Kasumi-1 (cell line): ENCODE measurements at regions not wholly inside any gene's neighbourhood (a gene's known extent, or its start where the extent isn't known, plus 50 kb on each side); places are given as distances from the start of the nearest gene placed in this dataset.

Experiments used
- DNase-seq, 2 experiments: peaks; one replicate each; lab custom pipeline; 2025; lab: John Stamatoyannopoulos, UW

DNA sequence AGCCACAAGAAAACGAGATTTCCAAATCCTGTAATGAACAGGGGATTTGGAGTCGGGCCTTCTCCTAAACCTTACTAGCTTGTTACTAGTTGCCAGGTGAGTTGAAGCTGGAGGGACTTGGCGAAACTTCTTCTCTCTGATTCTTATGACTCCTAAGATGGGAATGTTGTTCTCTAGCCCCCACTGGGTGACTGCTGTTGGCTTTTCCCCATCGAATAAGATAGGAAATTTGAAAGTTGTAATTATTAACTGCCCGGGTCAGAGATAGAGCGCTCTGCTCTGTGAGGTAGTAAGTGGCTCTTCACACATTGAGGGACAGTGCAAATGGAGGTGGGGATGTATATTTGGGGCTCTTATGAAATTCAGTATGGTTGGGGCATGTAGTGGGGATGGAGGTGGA lies 111.2 kb upstream of the MBNL2 start:
- DNase-seq: no peak

DNA sequence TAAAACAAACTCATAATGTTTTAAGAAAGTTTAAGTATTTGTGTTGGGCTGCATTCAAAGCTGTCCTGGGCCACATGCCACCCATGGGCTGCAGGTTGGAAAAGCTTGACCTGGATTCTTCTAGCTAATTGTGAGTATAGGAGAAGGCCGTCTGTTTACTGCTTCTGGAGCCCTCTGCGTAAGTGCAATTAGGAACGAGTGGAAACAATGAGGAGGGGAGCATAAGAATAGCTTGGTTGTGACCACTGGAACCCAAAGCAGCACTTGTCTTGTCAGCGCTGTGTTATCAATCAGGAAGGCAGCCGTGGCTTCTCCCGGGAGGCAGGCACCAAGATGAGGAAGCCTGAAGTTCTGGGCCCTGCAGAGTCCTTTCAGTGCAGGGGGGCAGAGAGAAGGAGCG lies 110.4 kb upstream of the MBNL2 start:
- DNase-seq: no peak

DNA sequence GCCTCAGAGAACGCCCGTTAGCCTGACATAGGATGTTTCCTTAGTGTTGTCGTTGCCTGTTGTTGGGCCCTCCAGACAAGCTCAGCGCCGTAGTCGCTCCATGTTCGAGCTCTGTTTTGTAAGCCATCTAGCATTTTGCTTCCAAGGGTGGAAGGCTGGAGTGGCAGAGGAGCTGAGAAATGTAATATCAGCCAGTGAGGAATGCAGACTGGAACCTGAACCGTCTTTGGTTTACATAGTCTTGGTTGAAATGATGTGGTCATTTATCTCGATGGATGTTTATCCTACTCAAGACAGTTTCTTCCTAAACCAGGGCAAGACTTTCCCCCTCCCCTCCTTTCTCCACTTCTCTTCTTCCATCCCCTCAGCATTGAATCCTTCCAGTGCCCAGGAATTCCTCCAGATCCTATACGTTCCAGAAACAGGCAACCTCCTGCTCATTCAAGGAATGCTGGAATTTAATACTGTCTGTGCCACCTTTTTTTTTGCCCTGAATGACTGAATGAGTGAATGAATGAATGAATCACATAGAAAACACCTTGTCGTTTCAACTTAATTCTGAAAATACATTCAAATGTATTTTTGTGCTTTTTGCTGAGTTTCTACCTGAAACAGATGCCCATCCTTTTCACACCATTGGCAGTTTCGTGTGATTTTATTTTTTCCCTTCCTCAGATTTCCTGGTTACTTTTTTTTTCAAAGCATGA lies 109.5 kb upstream of the MBNL2 start:
- DNase-seq: no peak

DNA sequence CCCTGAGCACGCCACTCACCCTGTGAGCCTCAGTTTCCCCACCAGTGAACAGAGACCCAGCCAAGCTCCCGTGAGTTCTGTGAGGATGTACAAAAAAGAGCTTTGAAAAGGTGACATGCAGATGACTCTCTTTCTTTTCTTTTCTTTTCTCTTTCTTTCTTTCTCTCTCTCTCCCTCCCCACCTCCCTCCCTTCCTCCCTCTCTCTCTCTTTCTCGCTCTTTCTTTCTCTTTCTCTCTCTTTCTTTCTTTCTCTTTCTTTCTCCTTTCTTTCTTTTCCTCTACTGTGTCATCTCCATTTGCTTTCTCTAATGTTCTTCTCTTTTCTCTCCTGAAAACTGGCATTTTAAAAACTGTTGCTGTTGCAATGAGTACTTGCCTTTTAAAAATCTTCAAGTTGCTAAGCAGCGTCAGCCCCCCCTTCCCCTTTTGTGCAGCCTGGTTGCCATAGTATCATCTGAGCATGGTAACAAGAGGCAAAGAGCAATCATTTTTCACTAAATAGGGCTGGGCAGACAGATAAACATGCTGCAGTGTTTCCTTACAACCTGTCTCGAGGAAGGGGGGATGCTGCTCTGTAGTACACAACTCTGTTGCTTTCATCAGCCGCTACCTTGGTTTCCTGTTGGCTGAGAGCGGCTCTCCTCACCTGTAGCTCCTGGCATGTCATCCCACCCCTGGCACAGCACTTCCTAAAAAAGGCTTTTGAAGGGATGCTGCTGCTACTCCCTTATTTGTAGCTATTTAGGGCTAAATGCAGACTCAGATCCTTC lies 108.7 kb upstream of the MBNL2 start:
- peak in 1 of 2 experiments; percentile 5 for DNase-seq

DNA sequence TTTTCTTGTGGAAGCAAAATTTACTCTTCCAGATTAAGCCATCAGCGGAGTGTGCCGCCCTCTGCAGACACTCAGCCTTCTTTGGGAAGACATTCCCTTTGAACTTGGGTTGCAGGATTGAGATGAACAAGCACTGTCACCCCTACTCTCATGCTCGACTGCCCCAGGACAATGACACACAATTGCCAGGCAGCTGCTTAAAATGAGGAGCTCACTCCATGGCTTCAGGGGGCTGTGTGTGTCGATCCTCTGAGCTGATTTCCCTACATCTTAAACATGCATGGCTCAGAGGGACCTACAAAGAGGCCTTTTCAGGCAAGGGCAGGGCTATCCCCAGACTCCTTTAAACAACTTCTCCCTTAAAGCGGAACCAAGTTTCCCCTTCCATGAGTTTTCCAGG lies 107.5 kb upstream of the MBNL2 start:
- no peak for DNase-seq

DNA sequence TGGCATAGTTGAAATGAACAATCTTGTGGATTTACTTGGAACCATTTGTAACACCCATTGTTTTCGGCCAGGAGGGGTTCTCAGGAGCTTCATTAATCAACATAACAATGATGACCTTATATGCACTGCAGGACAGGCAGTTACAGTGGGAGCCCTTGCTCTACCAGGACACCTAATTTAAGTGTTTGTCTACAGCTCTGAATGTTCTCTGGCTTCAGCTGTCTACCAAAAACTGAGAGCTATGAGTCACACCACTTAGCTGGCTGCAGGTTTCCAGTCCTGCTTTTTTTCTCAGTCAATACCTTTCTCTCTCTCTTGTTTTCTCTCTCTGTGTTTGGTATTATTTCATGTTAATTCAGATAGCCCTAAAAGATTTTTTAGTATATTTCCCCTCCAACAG lies 105.4 kb upstream of the MBNL2 start:
- no peak for DNase-seq

DNA sequence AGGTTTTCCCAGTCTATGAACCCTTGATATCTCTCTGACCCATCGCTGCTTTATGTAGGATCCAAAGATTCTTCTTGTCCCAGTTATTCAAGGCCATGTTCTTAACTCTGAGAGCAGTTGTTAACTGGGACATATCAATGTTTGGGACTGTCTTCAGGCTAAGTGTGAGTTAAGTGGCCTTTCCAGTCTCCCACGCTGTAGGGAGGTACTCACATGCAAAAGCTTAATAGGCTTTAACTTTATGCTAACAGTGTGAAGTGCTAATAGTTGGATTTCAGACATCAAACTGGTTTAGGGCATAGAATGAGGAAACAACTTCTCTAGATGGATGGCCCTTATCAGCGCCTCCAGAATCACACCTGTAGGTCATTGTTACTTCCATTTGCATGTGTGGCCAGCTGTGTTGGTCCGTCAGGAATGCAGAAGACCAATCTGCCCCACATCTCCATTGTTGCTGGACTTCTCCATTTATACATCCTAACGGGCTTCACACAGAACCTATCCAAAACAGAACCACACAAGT lies 104.7 kb upstream of the MBNL2 start:
- DNase-seq: no peak

DNA sequence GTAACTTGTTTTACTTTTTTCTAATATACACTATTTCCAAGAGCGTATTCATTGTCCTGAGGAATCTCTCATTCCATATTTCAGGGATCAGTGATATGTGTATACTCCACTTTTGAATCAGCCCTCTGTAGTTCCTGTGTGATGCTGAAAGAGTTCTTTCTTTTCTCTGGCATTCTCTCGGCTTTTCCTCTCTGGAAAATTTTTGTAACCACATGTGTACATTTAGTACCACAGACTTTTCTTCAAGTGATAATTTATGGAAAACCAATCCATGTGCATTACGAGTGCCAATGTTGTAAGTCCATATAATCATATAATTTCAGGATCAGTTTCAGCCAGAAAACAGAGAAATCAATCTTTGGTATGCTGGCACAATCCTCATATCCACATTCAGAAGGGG lies 102.2 kb upstream of the MBNL2 start:
- no peak for DNase-seq

DNA sequence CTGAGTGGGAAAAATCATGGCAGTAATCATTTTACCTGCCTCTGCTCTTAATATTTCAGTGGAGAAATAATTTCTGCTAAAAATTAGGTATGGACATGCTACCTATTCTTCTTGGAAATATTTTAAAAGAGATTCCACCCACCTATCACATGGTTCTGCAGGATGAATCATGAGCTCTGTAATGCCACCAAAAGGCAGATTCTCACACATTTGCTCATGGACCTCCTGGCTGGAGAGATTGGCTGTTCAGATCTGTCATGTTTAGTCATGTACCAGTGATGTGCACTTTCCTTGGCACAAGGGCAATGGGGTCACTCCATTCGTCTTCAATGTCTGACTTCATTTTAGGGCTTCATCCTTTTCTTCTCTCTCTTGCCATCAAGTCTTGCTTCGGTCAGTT lies 101.8 kb upstream of the MBNL2 start:
- DNase-seq: no peak

DNA sequence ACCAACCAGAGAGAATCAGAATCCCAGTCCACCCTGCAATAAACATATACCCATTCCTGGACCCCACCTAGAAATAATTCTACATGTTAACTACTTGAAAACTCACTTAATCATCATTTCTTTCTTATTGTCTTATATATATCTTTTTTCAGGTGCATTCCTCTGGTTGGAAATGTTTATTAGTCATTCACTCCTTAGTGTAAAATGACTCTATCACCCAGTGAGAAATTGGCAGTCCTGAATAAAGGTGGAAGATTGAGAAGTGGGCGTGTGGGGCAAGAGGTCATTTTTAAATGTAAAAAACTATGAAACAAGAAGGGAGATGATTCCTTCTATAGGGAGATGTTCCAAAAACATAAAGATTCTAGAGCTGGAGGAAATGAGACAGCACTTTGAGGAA lies 101.2 kb upstream of the MBNL2 start:
- no peak for DNase-seq

DNA sequence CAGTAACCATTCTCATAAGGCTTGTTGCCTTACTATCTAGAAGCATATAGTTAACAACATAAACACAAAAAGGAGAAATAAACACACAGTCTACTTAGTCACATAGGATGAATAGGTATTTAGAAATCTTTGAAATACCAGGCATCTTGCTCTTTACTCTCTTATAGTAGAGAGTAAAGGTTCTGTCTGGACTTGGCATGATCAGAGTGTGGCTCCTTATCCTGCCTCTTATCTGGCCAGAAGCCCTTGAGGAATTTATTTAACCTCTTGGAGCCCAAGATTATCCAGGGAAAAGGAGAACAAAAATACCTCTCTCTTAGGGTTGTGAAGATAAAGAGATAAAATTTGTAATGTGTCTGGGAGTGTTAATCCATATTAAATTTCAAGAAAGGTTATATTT lies 100.2 kb upstream of the MBNL2 start:
- DNase-seq: no peak

DNA sequence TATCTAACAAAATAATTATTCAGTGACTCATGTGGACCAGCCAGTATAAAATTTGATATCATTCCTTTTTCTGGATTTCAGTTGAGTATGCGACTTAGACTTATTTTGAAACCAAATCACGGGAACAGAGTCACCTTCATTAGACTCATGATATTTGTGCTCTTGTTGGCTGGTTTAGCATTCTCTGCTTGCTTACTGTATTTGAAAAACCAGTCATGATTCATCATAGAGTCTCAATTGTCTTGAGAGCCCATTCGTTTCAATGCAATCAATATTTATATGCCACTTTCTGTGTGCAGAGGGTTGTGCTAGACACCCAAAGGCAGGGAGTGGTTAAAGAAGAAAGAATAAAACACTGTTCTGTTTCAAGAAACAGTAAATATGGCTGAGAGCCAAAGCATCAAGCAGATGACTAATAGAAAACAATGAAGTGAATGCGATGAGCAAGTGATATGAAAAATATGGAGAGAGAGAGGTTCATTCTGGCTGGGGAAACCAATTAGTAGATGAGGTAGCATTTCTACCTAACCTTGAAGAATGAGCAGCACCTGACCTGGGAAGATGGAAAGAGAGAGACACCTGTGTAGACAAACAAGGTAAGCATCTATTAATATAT lies 99.6 kb upstream of the MBNL2 start:
- no peak for DNase-seq

DNA sequence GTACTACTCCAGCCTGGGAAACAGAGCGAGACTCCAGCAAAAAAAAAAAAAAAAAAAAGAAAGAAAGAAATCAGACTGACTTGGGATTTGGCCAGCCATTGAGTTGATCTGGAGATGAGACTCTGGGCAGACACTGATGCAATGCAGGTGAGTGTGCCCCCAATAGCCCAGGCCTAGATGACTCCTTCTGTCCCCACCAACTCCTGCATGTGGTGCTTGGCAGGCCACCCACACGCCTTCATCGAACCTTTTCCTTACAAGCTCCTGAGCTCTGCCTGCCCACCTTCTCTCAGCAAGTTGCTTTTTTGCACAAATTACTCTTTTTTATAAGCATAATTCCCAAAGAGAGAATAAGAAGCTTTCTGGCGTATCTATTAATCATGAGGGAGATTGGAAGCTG lies 97.9 kb upstream of the MBNL2 start:
- DNase-seq: no peak

DNA sequence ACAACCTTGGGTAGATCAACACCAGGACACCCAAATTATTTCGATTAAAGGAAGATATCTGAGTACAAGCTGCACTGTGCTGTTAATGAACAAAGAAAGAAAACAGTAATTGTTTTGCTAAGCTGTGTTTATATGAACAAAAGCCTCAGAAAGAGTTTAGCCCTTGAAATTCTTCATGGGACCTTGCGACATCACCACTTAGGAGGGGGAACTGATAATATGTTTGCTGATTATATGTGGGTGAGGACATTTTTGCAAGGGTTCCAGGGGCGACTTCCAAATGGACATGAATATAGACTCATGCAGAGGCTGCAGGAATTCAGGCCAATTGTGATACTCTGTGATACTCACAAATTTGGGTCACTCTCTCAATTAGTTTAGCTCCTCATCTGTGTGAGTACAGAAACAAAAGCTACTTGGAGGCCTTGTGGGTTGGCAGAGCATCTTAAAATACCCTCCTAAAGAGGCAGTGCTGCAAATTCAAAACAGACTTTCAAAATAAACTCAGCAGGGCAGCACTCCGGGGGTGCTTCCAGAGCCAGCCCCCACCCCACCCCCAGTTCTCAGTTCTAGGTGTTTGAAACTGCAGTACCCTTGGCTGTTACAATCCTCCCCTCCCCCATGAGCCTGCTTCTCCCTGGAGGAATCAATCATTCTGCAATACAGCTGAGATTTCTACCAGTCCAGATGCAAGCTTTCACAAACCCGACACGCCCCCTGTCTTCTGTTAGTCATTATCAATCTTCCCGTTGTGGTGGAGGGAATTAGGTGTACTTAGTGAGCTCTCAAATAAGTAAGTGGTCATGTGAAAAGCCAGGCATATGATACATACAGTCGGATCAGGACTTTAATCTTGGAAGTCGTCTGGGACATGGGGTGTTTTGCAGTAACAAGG lies 97.0 kb upstream of the MBNL2 start:
- no peak for DNase-seq

DNA sequence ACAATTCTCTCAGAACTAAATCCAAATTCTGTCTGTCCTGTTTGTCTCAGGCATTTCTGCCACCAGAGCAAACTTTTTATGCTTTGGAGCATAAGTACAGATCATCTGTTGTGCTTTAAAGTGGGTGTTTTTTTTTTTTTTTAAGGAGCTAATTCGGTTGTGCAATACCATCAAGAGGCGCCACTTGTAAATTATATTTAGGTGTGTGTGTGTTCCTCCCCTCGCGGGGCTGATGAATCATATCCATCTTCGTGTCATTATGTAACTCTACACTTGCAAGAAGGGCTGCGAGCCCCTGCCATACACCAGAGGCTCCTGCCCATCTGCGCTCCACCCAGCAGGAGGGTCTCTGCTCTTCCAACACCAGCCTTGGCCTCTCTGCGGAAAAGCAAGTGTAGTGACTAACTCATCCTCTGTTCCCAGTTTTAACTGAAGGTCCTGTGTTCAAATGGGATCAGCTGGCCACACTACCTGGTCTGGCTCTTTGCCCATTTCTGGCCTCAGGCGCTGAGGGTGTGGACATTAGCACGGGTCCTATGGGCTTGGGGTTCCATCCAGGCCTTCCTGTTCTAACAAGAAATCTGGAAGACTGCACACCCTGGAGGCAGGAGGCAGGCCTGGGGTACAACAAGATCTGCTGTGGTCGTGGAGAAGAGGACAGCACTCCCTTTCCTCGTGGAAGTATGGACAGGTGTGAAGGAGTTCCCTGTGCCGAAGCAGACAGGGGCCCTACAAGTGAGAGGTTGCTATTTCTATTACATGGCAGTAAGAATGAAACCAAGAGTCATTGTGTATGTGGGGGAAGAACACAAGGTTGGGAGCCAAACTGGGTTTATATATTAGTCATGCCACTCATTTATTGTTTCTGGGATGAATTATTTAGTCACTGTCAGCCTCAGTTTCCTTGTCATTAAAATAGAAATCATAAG lies 96.1 kb upstream of the MBNL2 start:
- DNase-seq: no peak

DNA sequence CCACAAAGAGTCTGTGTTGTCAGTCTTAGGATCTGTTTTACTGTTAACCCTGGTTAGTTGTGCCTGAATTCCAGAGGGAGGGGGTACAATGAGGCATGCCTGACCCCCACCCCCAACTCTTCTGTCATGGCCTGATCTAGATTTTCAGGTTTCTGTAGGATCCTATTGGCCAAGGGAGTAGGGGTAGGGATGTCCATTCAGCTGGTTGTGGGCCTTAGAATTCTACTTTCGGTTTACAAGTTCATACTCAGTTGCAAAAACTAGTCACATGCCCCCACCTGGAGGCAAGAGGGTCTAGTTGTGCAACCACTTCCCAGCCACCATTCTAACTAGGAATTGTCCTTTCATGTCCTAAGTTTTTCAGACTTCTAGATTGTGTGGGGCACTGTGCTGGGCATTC lies 94.3 kb upstream of the MBNL2 start:
- no peak for DNase-seq

DNA sequence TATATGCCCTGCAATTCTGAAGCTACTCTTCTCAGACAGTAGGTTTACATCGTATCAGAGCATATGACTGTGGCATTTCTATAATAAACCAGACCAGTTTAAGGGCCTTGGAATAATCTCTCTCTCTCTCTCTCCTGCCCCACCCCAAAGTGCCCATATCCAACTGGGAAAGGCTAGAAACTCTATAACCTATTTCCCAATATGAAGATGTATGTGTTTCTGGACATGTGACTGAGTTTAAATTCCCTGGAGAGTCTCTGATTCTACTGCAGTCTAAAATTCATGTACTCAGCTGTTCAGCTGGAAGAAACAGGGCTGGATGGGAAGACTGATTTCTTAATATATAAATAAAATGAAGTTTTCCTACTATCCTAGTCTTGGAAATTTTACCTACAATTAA lies 91.9 kb upstream of the MBNL2 start:
- no peak for DNase-seq

DNA sequence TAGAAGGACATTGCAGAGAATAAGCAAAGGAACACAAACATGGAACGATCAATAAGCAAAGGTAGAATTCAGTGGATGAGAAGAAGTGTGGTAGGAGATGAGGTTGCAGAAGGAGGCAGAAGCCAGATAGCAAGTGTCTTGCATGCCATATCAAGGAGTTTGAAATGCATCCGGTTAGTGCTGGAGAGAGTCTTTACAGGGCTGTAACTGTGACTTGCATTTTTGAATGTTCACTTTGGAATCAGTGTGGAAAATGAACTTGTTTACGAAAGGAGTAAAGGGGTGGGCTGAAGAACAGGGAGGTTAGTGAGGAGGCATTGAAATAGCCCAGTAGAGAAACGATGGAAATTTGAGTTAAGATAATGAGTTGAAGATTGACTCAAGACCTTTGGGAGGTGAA lies 90.7 kb upstream of the MBNL2 start:
- DNase-seq: no peak

DNA sequence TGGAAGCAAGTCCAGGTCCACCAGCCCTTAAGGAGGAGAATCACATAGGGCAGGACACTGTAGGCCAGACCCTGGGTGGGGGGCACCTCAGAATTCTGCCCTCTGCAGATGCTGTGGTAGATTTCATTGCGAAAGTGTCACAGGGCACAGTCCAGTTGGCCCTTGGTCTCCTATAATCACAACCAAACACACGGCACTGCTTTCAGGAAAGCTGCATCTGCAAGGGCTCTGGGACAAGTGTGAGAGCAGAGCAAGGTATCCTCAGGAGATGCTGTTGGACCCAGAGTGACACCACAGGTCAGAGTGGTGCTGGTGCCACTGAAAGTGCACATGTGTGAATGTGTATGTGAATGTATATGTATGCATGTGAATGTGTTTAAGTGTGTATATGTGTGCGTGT lies 88.6 kb upstream of the MBNL2 start:
- DNase-seq: no peak

DNA sequence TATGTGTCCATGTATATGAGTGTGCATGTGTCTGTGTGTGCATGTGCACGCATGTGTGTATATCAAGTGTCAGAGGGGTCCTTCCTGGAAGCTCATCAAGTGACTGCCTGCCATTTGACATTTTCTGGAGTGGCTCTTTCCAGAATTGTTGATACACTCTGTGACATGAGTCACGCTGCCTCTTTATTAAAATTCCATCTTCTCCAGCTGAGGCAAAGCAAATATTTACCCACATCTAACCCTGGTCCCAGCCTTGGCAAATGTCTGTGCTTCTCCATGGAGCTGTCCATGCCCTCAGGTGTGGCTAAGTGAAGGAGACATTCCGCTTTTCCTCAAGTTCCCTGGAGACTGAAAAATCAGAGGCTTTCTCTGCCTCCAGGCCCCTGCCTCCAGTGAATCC lies 88.2 kb upstream of the MBNL2 start:
- no peak for DNase-seq
